ENCODE measurements at regions not wholly inside any gene's neighbourhood (a gene's known extent, or its start where the extent isn't known, plus 50 kb on each side); places are given as distances from the start of the nearest gene placed in this dataset.

DNA sequence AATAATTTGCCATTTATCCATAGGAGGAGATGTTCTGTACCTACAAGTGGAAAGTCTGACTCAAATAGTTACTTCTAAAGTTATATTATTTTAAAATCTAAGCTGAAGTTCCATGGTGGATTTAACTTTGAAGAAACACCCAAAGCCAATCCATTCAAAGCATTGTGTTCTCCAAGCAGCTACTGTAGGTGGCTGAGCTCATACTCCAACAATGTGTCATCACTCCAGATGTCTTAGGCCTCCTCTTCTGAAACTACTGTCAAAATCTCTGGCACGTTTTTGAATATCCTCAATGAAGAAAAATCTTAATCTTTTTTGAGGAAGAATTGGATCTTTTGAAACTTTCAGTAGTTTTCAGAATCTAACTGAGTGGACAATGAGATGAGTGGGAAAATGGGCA lies 169.1 kb downstream of the PTEN start:
- DNase-seq (ENCODE audit: low spot score), result no peak
- peaks cover 9% of the 10 kb centered on the region for H3K4me1 ChIP-seq (ENCODE audit: insufficient read depth, poor library complexity, severe bottlenecking)
- TF ChIP-seq CTCF (IDR thresholded peaks at IDR 0.05; ENCODE audit: poor library complexity, severe bottlenecking), result no peak
- peak; percentile 68; the same call in 1 of the 3 replicates for ATAC-seq (ENCODE audit: low read depth)
- no peak overlapping the region for H3K27ac ChIP-seq (ENCODE audit: poor library complexity, severe bottlenecking)
- no peaks in the 10 kb centered on the region for H3K36me3 ChIP-seq (ENCODE audit: low read depth)
- no peak overlapping the region for H3K4me3 ChIP-seq (ENCODE audit: severe bottlenecking)
- H3K9me3 ChIP-seq (ENCODE audit: severe bottlenecking), result no peaks in the 10 kb centered on the region
- no peaks in the 10 kb centered on the region for H3K27me3 ChIP-seq (ENCODE audit: insufficient read depth, poor library complexity, severe bottlenecking)

GRCh38 chr10:88033385-88033784 lies 170.0 kb downstream of the PTEN start:
- ATAC-seq (ENCODE audit: low read depth), result no peak
- no peaks in the 10 kb centered on the region for H3K27me3 ChIP-seq (ENCODE audit: insufficient read depth, poor library complexity, severe bottlenecking)
- no peaks in the 10 kb centered on the region for H3K9me3 ChIP-seq (ENCODE audit: severe bottlenecking)
- TF ChIP-seq CTCF (IDR thresholded peaks at IDR 0.05; ENCODE audit: poor library complexity, severe bottlenecking), result no peak
- H3K27ac ChIP-seq (ENCODE audit: poor library complexity, severe bottlenecking), result no peak overlapping the region
- H3K4me3 ChIP-seq (ENCODE audit: severe bottlenecking), result no peak overlapping the region
- no peak for DNase-seq (ENCODE audit: low spot score)
- no peaks in the 10 kb centered on the region for H3K36me3 ChIP-seq (ENCODE audit: low read depth)
- H3K4me1 ChIP-seq (ENCODE audit: insufficient read depth, poor library complexity, severe bottlenecking), result peaks cover 9% of the 10 kb centered on the region

DNA sequence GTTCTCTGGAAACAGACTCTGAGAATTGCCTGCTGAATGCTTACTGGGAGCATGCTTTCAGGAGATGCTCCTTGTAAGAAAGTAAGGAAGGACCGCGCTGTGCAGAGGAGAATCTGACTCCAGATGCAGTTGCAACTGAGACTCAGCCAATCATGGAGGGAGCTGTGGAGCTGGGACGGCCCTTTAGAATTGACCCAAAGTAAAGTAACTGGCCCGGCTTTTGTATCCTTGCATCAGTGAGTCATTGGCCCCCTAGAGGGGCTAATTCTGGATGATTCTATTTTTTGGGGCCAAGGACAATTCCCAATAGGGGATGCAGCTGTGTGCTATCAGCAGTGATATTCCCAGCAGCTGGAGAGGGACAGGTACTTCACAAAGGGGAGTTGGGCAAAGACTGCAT lies 170.4 kb downstream of the PTEN start:
- Histone ChIP-seq H3K4me3 (ENCODE audit: severe bottlenecking) (no peak overlapping the region), H3K27me3 (ENCODE audit: insufficient read depth, poor library complexity, severe bottlenecking) (no peaks in the 10 kb centered on the region), H3K9me3 (ENCODE audit: severe bottlenecking) (no peaks in the 10 kb centered on the region), H3K27ac (ENCODE audit: poor library complexity, severe bottlenecking) (no peak overlapping the region), H3K4me1 (ENCODE audit: insufficient read depth, poor library complexity, severe bottlenecking) (peaks cover 9% of the 10 kb centered on the region), H3K36me3 (ENCODE audit: low read depth) (no peaks in the 10 kb centered on the region)
- TF ChIP-seq CTCF (IDR thresholded peaks at IDR 0.05; ENCODE audit: poor library complexity, severe bottlenecking), result no peak
- ATAC-seq (ENCODE audit: low read depth) (no peak), DNase-seq (ENCODE audit: low spot score) (no peak)

DNA sequence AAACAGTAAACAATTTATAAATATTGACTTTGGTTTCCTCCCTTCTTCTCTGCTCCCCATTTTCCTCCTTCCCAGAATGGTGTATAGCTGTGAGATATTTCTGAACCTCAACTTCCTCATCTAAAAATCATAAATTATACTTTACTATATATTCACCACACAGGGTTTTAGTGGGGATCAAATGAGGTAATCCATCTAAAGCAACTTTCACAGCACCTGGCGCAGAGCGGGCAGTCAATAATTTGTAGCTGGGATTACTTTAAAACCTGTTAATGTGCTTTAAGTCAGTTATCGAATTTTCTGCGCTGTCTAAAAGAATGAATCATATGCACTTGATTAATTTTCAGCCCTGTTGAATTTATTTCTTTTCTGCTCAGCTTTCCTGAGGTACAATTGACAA lies 172.7 kb downstream of the PTEN start:
- H3K4me3 ChIP-seq (ENCODE audit: severe bottlenecking), result no peak overlapping the region
- H3K36me3 ChIP-seq (ENCODE audit: low read depth), result no peaks in the 10 kb centered on the region
- no peak overlapping the region for H3K27ac ChIP-seq (ENCODE audit: poor library complexity, severe bottlenecking)
- H3K9me3 ChIP-seq (ENCODE audit: severe bottlenecking), result no peaks in the 10 kb centered on the region
- peaks cover 9% of the 10 kb centered on the region for H3K4me1 ChIP-seq (ENCODE audit: insufficient read depth, poor library complexity, severe bottlenecking)
- no peak for TF ChIP-seq CTCF (IDR thresholded peaks at IDR 0.05; ENCODE audit: poor library complexity, severe bottlenecking)
- H3K27me3 ChIP-seq (ENCODE audit: insufficient read depth, poor library complexity, severe bottlenecking), result no peaks in the 10 kb centered on the region
- ATAC-seq (ENCODE audit: low read depth) (no peak), DNase-seq (ENCODE audit: low spot score) (no peak)

- DNase-seq (ENCODE audit: low spot score) (no peak), ATAC-seq (ENCODE audit: low read depth) (no peak)
- Histone ChIP-seq H3K9me3 (ENCODE audit: severe bottlenecking) (no peaks in the 10 kb centered on the region), H3K36me3 (ENCODE audit: low read depth) (no peaks in the 10 kb centered on the region), H3K4me1 (ENCODE audit: insufficient read depth, poor library complexity, severe bottlenecking) (peaks cover 12% of the 10 kb centered on the region), H3K27ac (ENCODE audit: poor library complexity, severe bottlenecking) (no peak overlapping the region), H3K4me3 (ENCODE audit: severe bottlenecking) (no peak overlapping the region), H3K27me3 (ENCODE audit: insufficient read depth, poor library complexity, severe bottlenecking) (no peaks in the 10 kb centered on the region)
- TF ChIP-seq CTCF (IDR thresholded peaks at IDR 0.05; ENCODE audit: poor library complexity, severe bottlenecking), result no peak
Observed at GRCh38 chr10:88037623-88038022, 174.2 kb downstream of the PTEN start.

All from RWPE2 (cell line).